PC-9 (cell line): ENCODE measurements at regions not wholly inside any gene's neighbourhood (a gene's known extent, or its start where the extent isn't known, plus 50 kb on each side); places are given as distances from the start of the nearest gene placed in this dataset.

ENCODE experiments used
- BruUV-seq: library from RNA; stranded (reverse); fragments of 400-500 nt; replicated peaks from 2 replicates; lab custom pipeline; 2021; lab: Mats Ljungman, UMichigan
- CTCF ChIA-PET: fragments of 300-600 bp; sonication (Branson Sonifier 250); formaldehyde crosslinking; loops from one replicate; lab custom pipeline; 2022; ENCODE audit warnings: antibody characterized with exemption; lab: Charles Lee
- POLR2A ChIA-PET: fragments of 300-600 bp; sonication (Branson Sonifier 250); formaldehyde crosslinking; loops from one replicate; lab custom pipeline; 2022; ENCODE audit warnings: antibody characterized with exemption; ENCODE audit not compliant: unreplicated experiment; lab: Charles Lee
- DNase-seq, 2 experiments: peaks; one replicate each; pipeline versions ENCODE4 v3.0.0 to v3.0.0-alpha.2; 2015 to 2022; ENCODE audit warnings: mixed read lengths in 1 of 2
- H2AFZ ChIP-seq: fragments of 200-600 bp; sonication (generic); 2 replicates; pipeline ENCODE4 v1.8.1; 2017; ENCODE audit warnings: antibody characterized with exemption
- H3F3A ChIP-seq: fragments of 200-600 bp; sonication (generic); 2 replicates; pipeline ENCODE4 v1.8.1; 2017; ENCODE audit warnings: antibody characterized with exemption, mild to moderate bottlenecking, low read depth; ENCODE audit not compliant: insufficient read depth
- H3K27ac ChIP-seq: fragments of 200-600 bp; sonication (generic); 2 replicates; pipeline ENCODE4 v1.6.1; 2016; ENCODE audit warnings: mixed run types
- H3K27me3 ChIP-seq: fragments of 200-600 bp; sonication (generic); 2 replicates; pipeline ENCODE4 v1.6.1; 2016; ENCODE audit warnings: low read depth, mixed run types; ENCODE audit not compliant: insufficient read depth
- H3K36me3 ChIP-seq: fragments of 200-600 bp; sonication (generic); 2 replicates; pipeline ENCODE4 v1.6.1; 2016; ENCODE audit warnings: low read depth, mixed run types
- H3K4me1 ChIP-seq: fragments of 200-600 bp; sonication (generic); replicated peaks from 2 replicates; pipeline ENCODE4 v1.6.1; 2016; ENCODE audit warnings: mixed run types; ENCODE audit not compliant: insufficient read depth
- H3K4me2 ChIP-seq: fragments of 200-600 bp; sonication (generic); 2 replicates; pipeline ENCODE4 v1.6.1; 2017; ENCODE audit warnings: mixed run types
- H3K4me3 ChIP-seq: fragments of 200-600 bp; sonication (generic); 2 replicates; pipeline ENCODE4 v1.6.1; 2016; ENCODE audit warnings: mixed run types
- H3K79me2 ChIP-seq: fragments of 200-600 bp; sonication (generic); 2 replicates; pipeline ENCODE4 v1.6.1; 2017; ENCODE audit warnings: low read depth, mixed run types
- H3K9me2 ChIP-seq: fragments of 200-600 bp; sonication (generic); 2 replicates; pipeline ENCODE4 v1.8.1; 2017; ENCODE audit warnings: mild to moderate bottlenecking; ENCODE audit not compliant: insufficient read depth
- H3K9me3 ChIP-seq: fragments of 200-600 bp; sonication (generic); 2 replicates; pipeline ENCODE4 v1.8.1; 2016; ENCODE audit warnings: low read depth; ENCODE audit not compliant: insufficient read depth
- H4K20me1 ChIP-seq: fragments of 200-600 bp; sonication (generic); 2 replicates; pipeline ENCODE4 v1.8.1; 2017; ENCODE audit not compliant: insufficient read depth
- CTCF ChIP-seq: fragments of 200-600 bp; sonication (generic); conservative IDR thresholded peaks from 2 replicates; pipeline ENCODE4 v1.6.1; 2017; ENCODE audit warnings: mixed run types, antibody characterized with exemption, mild to moderate bottlenecking, moderate library complexity
- EZH2 ChIP-seq: fragments of 200-600 bp; sonication (generic); IDR thresholded peaks from 2 replicates; pipeline ENCODE4 v1.8.0; 2017; ENCODE audit warnings: antibody characterized with exemption, low read depth
- intact Hi-C: fragments of 100-400 bp; cut with micrococcal nuclease; formaldehyde crosslinking; loops from one replicate; pipeline ENCODE4 v1.10.0; 2022; ENCODE audit not compliant: unreplicated experiment

- CTCF ChIA-PET = no interaction called here
- Histone ChIP-seq H3K4me2 (no peak overlapping the region), H2AFZ (no peak overlapping the region), H3K27me3 (no peaks in the 10 kb centered on the region), H3K27ac (no peak overlapping the region), H3K9me2 (no peaks in the 10 kb centered on the region; the same call in 1 of the 2 replicates), H3K79me2 (no peaks in the 10 kb centered on the region), H3K4me3 (no peak overlapping the region), H3K4me1 (no peaks in the 10 kb centered on the region), H3F3A (no peaks in the 10 kb centered on the region), H4K20me1 (no peaks in the 10 kb centered on the region), H3K9me3 (no peaks in the 10 kb centered on the region), H3K36me3 (no peaks in the 10 kb centered on the region)
- DNase-seq = no peak
- no TSS peak for BruUV-seq
- intact Hi-C loops = no loop called here
- TF ChIP-seq CTCF = no peak
- TF ChIP-seq EZH2 = no peak
- POLR2A ChIA-PET = no interaction called here
Observed at GRCh38 chr11:91871048-91871447, 353.6 kb upstream of the FAT3 start.

DNA sequence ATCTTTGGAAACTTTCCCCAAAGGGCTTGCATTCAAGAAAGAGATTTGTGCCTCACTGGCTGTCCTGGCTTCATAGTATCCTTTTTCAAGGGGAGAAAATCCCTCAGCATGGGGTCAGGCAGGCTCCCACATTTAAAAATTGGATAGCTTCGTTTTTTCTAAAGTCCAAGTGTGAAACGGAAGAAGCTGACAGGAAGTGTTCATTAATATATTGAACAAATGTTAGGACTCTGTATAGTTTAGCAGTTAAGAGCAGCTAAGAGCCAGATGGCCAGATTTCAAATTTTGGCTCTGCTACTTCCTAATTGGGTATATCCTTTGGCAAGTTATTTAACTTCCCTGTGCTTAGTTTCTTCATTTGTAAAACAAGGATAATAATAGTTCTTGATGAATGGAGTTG is 354.9 kb upstream of the FAT3 start:
- Histone ChIP-seq H2AFZ (no peak overlapping the region), H3K27me3 (no peaks in the 10 kb centered on the region), H4K20me1 (no peaks in the 10 kb centered on the region), H3K4me1 (no peaks in the 10 kb centered on the region), H3K79me2 (no peaks in the 10 kb centered on the region), H3K4me3 (no peak overlapping the region), H3K36me3 (no peaks in the 10 kb centered on the region), H3K9me3 (no peaks in the 10 kb centered on the region), H3K27ac (no peak overlapping the region), H3F3A (no peaks in the 10 kb centered on the region), H3K9me2 (no peaks in the 10 kb centered on the region; the same call in 1 of the 2 replicates), H3K4me2 (no peak overlapping the region)
- POLR2A ChIA-PET = no interaction called here
- no peak for DNase-seq
- TF ChIP-seq CTCF (no peak), EZH2 (no peak)
- CTCF ChIA-PET = no interaction called here
- BruUV-seq = no TSS peak
- intact Hi-C loops = no loop called here

DNA sequence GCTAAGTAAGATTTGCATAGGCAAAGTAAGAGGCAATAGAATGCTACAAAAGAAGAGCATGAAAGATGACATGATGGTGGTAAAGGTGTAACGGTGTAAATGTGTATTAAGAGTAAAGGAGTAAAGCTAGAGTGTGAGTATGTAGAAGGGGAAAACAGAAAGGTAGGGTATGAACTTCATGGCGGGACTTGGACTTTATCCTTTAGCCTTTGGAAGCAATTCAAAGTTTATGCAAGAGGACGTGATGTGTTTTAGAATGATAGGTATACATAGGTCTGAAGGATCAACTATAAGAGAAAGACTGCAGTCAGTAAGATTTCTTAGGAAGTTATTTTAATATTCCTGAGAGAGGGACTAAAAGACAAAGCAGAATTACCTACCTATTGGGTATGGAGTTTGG is 358.0 kb upstream of the FAT3 start:
- no peaks in the 10 kb centered on the region for H3K9me3 ChIP-seq
- no peaks in the 10 kb centered on the region for H3K4me1 ChIP-seq
- H3K4me3 ChIP-seq = no peak overlapping the region
- no peaks in the 10 kb centered on the region; the same call in 1 of the 2 replicates for H3K9me2 ChIP-seq
- no peak overlapping the region for H3K4me2 ChIP-seq
- CTCF ChIA-PET = no interaction called here
- no peak overlapping the region for H3K27ac ChIP-seq
- no peaks in the 10 kb centered on the region for H3K79me2 ChIP-seq
- H3F3A ChIP-seq = no peaks in the 10 kb centered on the region
- TF ChIP-seq EZH2 = no peak
- TF ChIP-seq CTCF = no peak
- no peaks in the 10 kb centered on the region for H4K20me1 ChIP-seq
- BruUV-seq = no TSS peak
- POLR2A ChIA-PET = no interaction called here
- DNase-seq = no peak
- H3K36me3 ChIP-seq = no peaks in the 10 kb centered on the region
- intact Hi-C loops = no loop called here
- no peak overlapping the region for H2AFZ ChIP-seq
- H3K27me3 ChIP-seq = no peaks in the 10 kb centered on the region
